GM10266 (cell line): ENCODE measurements at regions not wholly inside any gene's neighbourhood (a gene's known extent, or its start where the extent isn't known, plus 50 kb on each side); places are given as distances from the start of the nearest gene placed in this dataset.

Experiments used
- DNase-seq: peaks from one replicate; pipeline ENCODE4 v3.0.0; 2012; ENCODE audit errors: extremely low spot score
- TF ChIP-seq, protein P1 (sequence below): IDR thresholded peaks from 2 replicates; pipeline ENCODE4 v1.5.1; 2012; ENCODE audit warnings: mild to moderate bottlenecking, low read depth; ENCODE audit not compliant: control insufficient read depth, insufficient read depth; ENCODE audit errors: missing control alignments

DNA sequence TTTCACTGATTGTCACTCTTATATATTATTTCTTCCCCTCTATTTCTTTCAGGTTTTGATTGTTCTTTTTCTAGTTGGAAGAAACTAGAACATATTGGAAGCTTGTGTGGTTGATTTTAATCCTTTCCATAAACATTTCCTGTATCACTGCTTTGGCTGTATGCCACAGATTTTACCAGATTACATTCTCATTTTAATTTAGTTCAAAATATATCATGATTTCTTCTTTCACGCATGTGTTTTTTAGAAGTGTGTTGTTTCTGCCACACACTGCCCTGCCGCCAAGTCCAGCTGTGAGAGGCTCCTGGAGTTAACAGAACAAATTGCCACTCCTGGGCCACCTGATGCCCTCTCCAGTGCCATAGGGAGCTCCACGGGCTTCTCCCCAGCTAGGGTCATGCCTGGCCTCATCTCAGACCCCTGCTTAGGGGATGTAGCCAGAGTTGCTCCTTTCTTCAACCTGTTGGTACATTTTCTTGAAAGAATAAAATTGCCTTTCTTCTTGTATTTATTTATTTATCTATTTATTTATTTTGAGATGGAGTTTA lies 206.2 kb upstream of the COPS8 start:
- TF ChIP-seq, protein P1, sequence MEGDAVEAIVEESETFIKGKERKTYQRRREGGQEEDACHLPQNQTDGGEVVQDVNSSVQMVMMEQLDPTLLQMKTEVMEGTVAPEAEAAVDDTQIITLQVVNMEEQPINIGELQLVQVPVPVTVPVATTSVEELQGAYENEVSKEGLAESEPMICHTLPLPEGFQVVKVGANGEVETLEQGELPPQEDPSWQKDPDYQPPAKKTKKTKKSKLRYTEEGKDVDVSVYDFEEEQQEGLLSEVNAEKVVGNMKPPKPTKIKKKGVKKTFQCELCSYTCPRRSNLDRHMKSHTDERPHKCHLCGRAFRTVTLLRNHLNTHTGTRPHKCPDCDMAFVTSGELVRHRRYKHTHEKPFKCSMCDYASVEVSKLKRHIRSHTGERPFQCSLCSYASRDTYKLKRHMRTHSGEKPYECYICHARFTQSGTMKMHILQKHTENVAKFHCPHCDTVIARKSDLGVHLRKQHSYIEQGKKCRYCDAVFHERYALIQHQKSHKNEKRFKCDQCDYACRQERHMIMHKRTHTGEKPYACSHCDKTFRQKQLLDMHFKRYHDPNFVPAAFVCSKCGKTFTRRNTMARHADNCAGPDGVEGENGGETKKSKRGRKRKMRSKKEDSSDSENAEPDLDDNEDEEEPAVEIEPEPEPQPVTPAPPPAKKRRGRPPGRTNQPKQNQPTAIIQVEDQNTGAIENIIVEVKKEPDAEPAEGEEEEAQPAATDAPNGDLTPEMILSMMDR = no peak

GRCh38 chr2:236882074-236882473 lies 203.6 kb upstream of the COPS8 start:
- TF ChIP-seq, protein P1 = no peak
- no peak for DNase-seq

More for the DNA sequence above, 206.2 kb upstream of the COPS8 start:
- no peak for DNase-seq

GRCh38 chr2:236882930-236883329 lies 202.8 kb upstream of the COPS8 start:
- TF ChIP-seq, protein P1 = no peak
- no peak for DNase-seq

GRCh38 chr2:236883819-236884218 lies 201.9 kb upstream of the COPS8 start:
- TF ChIP-seq, protein P1 = no peak
- no peak for DNase-seq

DNA sequence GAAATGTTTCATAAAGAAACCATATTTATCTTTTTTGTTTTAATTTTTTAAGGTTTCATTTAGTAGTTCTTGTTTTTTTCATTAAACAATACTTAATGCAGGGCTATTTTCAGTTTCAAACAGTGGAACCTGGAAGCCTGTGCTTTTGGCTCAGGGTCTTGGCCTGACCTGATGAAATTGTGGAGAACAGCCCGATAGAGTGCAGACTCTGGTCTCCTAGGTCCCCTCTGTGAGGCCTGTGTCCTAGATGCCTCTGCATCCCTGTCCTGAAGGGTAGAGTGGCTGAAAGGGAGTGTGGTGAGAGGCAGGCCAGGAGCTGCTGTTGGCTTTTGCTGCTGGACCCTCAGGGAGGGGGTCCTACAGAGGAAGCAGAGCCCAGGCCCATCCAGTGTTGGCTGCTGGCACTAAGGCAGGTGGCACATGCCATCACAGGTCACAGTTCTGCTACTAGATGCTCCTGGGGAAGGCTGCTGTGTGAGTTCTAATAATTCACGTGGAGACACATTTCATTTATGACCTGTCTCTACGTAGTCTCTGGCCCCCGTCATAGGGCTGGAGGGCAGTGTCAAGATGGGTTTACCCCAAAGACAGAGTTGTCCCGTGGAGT lies 201.0 kb upstream of the COPS8 start:
- no peak for DNase-seq

GRCh38 chr2:236886456-236886855 lies 199.2 kb upstream of the COPS8 start:
- TF ChIP-seq, protein P1 = no peak
- no peak for DNase-seq

More for the DNA sequence above, 201.0 kb upstream of the COPS8 start:
- TF ChIP-seq, protein P1 = no peak

- no peak for DNase-seq
Measured at GRCh38 chr2:236887531-236887930, 198.2 kb upstream of the COPS8 start.

More at GRCh38 chr2:236887531-236887930, 198.2 kb upstream of the COPS8 start:
- TF ChIP-seq, protein P1 = no peak
